HUES64 (cell line): ENCODE measurements at regions not wholly inside any gene's neighbourhood (a gene's known extent, or its start where the extent isn't known, plus 50 kb on each side); places are given as distances from the start of the nearest gene placed in this dataset.

Source experiments
- H3K27ac ChIP-seq: 2 replicates; pipeline ENCODE4 v1.7.0; 2013; ENCODE audit warnings: low read depth, low read length, inconsistent platforms
- H3K27me3 ChIP-seq: 2 replicates; pipeline ENCODE4 v1.6.1; 2013; ENCODE audit warnings: mild to moderate bottlenecking, low read length; ENCODE audit not compliant: insufficient read depth
- H3K36me3 ChIP-seq: 2 replicates; pipeline ENCODE4 v1.6.1; 2013; ENCODE audit warnings: mild to moderate bottlenecking, low read length; ENCODE audit not compliant: insufficient read depth
- H3K4me1 ChIP-seq: 2 replicates; pipeline ENCODE4 v1.6.1; 2013; ENCODE audit warnings: mild to moderate bottlenecking, low read length, moderate library complexity; ENCODE audit not compliant: insufficient read depth
- H3K4me3 ChIP-seq: 2 replicates; pipeline ENCODE4 v1.5.1; 2013; ENCODE audit warnings: mild to moderate bottlenecking, low read length, moderate library complexity
- H3K9ac ChIP-seq: 2 replicates; pipeline ENCODE4 v1.6.1; 2013; ENCODE audit warnings: mild to moderate bottlenecking, low read depth, low read length
- H3K9me3 ChIP-seq: 2 replicates; pipeline ENCODE4 v1.6.1; 2013; ENCODE audit warnings: low read depth, low read length; ENCODE audit not compliant: insufficient read depth
- WGBS: fragments of 150-250, 120-280 bp; methylation state at CpG from one replicate; pipeline ENCODE4 v1.1.7; 2013; ENCODE audit warnings: missing lambda C conversion rate; 5-methylcytosine and 5-hydroxymethylcytosine counted together

DNA sequence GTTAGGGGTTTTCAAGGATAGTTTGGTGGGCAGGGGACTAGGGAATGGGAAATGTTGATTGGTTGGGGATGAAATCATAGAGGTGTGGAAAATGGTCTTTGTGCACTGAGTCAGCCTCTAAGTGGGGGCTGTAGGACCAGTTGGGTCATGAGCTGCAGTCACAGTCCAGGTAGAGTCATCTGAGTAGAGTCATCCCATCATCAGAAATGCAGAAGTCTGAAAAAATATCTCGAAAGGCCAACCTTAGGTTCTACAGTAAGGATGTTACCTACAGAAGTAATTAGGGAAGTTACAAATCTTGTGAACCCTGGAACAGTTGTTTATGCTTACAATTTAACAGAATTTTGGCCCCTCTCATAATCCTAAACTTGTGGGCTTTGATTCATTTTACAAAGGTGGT lies 63.4 kb upstream of the AP1S2 start:
- no peaks in the 10 kb centered on the region for H3K27me3 ChIP-seq
- H3K4me1 ChIP-seq = no peaks in the 10 kb centered on the region
- H3K36me3 ChIP-seq = no peaks in the 10 kb centered on the region
- WGBS = 100% methylated on average over 1 of the region's 1 CpG
- no peak overlapping the region for H3K4me3 ChIP-seq
- H3K9ac ChIP-seq = no peak overlapping the region
- no peak overlapping the region for H3K27ac ChIP-seq
- H3K9me3 ChIP-seq = 0 out of 2 replicates have a peak, but pooled peaks cover 8% of the 10 kb centered on the region

DNA sequence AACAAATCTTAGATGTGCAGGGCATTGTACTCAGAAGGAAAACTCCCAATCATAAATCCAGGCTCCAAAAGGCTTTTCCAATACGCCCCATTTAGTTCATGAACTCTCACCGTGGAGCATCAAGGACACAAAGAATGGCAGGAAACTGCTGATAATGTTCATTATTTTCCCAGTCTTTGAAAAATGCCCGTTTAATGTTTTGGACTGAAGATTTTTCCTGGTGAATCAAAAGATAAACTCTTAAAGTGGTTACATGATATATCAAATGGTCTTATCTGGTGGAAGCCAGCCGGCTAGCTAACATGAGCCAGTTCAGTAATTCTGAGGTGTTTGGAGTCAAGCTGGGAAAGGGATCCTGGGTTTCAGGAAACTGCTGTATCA lies 62.1 kb upstream of the AP1S2 start:
- H3K4me1 ChIP-seq = no peaks in the 10 kb centered on the region
- H3K27me3 ChIP-seq = no peaks in the 10 kb centered on the region
- 0 out of 2 replicates have a peak, but pooled peaks cover 8% of the 10 kb centered on the region for H3K9me3 ChIP-seq
- H3K36me3 ChIP-seq = no peaks in the 10 kb centered on the region
- no peak overlapping the region for H3K9ac ChIP-seq
- 89% methylated on average over 4 of the region's 4 CpGs for WGBS
- H3K27ac ChIP-seq = no peak overlapping the region
- H3K4me3 ChIP-seq = no peak overlapping the region

DNA sequence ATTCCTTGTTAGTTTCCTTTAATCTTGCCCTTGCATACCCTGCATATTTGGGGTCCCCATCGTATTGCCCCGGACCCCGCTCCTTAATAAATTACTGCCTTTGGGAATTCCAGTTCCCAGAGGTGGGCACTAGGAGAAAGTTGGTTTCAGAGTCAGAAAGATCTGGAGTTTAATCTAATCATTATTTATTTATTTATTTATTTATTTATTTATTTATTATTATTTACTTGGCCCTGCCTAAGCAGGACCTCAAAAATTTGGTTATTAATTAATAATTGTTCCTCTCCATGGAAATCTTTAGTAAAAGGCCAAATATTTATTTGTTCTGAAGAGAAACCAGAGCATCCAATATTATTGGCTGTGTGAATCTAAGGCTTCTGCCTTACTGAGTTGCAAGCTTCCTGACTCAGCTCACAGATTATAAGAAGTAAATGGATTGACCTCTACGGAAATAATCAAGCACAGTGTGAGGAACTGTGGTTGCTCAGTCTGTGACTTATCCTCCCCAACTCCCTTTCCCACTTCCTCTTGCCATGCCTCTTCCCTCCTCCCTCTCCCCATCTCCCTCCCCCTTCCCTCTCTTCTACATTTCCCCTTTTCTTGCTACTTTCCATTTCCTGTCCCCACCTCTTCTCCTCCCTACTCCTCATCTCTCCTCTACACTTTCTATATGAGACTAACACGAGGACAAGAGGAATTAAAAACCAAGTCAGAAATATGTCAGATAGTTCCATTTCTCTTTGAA lies 61.5 kb upstream of the AP1S2 start:
- H3K4me1 ChIP-seq = no peaks in the 10 kb centered on the region
- 0 out of 2 replicates have a peak, but pooled peaks cover 8% of the 10 kb centered on the region for H3K9me3 ChIP-seq
- no peak overlapping the region for H3K9ac ChIP-seq
- H3K36me3 ChIP-seq = no peaks in the 10 kb centered on the region
- H3K4me3 ChIP-seq = no peak overlapping the region
- 77% methylated on average over 3 of the region's 5 CpGs for WGBS
- no peaks in the 10 kb centered on the region for H3K27me3 ChIP-seq
- no peak overlapping the region for H3K27ac ChIP-seq

GRCh38 chrX:15914486-15914885 lies 59.9 kb upstream of the AP1S2 start:
- H3K36me3 ChIP-seq = no peaks in the 10 kb centered on the region
- H3K4me1 ChIP-seq = peaks cover 5% of the 10 kb centered on the region; the same call in 1 of the 2 replicates
- no peak overlapping the region for H3K27ac ChIP-seq
- H3K27me3 ChIP-seq = no peaks in the 10 kb centered on the region
- H3K9ac ChIP-seq = no peak overlapping the region
- 93% methylated on average over 1 of the region's 1 CpG for WGBS
- H3K4me3 ChIP-seq = no peak overlapping the region
- 0 out of 2 replicates have a peak, but pooled peaks cover 8% of the 10 kb centered on the region for H3K9me3 ChIP-seq

DNA sequence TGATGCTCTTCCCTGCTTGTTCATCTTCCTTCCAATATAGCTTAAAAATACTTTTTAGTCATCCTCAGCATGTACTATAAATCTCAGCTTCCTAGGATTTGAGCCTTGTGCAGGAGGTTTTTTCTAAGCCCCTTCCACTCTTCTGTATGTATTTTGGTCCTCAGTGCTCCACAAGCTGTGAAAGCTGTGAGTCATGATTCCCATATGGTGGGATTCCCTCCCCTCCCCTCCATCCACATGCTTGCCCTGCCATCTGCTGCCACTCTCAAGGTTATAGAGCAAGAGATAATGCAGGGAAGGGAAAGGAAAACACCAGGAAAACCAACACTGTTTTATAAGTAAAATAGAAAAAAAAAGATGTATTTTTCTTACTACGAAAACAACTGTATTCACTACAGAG lies 58.5 kb upstream of the AP1S2 start:
- Histone ChIP-seq H3K9ac (no peak overlapping the region), H3K27me3 (no peaks in the 10 kb centered on the region), H3K36me3 (no peaks in the 10 kb centered on the region), H3K4me1 (peaks cover 18% of the 10 kb centered on the region), H3K9me3 (0 out of 2 replicates have a peak, but pooled peaks cover 5% of the 10 kb centered on the region), H3K27ac (no peak overlapping the region), H3K4me3 (no peak overlapping the region)
- WGBS = 92% methylated on average over 1 of the region's 1 CpG

DNA sequence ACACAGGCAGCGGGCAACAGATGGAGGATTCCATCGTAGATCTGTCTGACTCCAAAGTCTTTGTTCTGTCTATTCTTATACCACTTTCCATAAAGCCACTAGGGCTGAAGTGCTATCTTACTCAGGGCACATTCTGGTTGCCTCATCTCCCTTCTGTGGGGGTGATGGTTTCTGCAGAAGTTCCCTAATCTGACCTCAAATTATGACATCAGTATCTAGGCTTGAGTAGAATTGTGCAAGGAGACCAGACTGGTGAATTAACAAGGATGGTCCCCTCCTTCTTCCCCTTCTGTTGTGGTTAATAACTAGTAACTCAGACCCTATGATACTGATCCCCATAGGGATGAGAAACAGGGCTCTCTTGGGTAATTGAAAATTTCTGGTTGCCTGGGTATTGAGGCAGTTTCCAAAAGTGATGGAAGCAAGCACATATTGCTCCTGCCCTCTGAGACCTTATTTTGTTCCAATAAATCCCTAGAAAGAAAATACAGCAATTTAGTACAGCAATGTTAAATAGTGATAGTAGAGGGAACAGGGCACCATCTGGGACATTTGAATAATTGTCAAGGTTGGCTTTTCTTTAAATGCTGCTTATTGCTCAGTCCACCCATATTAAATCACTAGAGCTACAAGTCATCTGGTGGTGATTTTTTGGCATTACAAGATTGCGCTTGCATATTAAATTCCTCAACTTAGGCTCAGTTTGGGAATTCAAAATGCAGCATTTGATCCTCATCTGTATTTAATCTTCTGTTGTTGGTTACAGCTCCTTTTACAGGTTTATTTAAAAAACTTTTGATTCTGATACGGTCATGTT lies 57.3 kb upstream of the AP1S2 start:
- 97% methylated on average over 3 of the region's 4 CpGs for WGBS
- no peak overlapping the region; the same call in 1 of the 2 replicates for H3K27ac ChIP-seq
- H3K4me1 ChIP-seq = peaks cover 18% of the 10 kb centered on the region

GRCh38 chrX:15909605-15910004 lies 55.0 kb upstream of the AP1S2 start:
- Histone ChIP-seq H3K36me3 (no peaks in the 10 kb centered on the region), H3K4me1 (peaks cover 18% of the 10 kb centered on the region), H3K27ac (peak overlapping the region; percentile 97), H3K9me3 (no peaks in the 10 kb centered on the region), H3K4me3 (no peak overlapping the region), H3K27me3 (no peaks in the 10 kb centered on the region), H3K9ac (peak overlapping the region; percentile 53)
- 6% methylated on average over 3 of the region's 3 CpGs for WGBS

More for the DNA sequence above, 57.3 kb upstream of the AP1S2 start:
- H3K4me3 ChIP-seq = no peak overlapping the region
- no peaks in the 10 kb centered on the region for H3K9me3 ChIP-seq
- H3K9ac ChIP-seq = no peak overlapping the region
- H3K36me3 ChIP-seq = no peaks in the 10 kb centered on the region
- no peaks in the 10 kb centered on the region for H3K27me3 ChIP-seq

DNA sequence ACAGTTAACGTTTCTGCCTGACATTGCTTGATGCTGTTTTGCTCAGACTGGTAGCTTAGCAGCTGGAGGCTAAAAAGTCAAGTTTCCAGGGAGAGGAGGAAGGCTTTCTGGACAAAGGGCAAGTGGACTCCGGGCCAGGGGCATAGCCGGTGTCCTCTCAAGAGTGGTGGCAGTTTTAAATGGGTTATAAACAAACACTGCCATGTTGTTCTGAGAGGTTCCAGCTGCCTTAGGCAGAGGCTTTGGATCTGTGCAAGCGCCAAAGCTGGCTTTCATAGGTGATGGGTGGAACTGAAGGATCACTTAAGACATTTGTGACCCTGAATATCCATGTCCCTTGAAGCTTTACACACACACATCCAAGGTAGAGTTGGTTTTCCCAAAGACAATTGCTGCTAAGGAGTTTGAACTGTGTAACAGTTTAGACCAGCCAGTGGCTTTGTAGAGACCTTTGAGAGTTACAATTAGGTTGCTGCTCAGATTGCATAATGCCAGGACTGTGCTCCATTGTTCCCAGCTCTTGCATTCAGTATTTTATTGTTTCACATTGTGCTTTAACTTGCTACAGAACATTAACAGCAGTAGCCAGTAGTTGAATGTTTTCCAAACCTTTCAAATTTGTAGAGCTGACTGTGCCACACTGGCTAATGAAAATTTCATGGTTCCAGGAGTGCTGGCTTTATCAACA lies 54.1 kb upstream of the AP1S2 start:
- Histone ChIP-seq H3K9me3 (no peaks in the 10 kb centered on the region), H3K4me3 (no peak overlapping the region; the same call in 1 of the 2 replicates), H3K27me3 (no peaks in the 10 kb centered on the region), H3K27ac (peak overlapping the region; percentile 92), H3K36me3 (no peaks in the 10 kb centered on the region), H3K9ac (peak overlapping the region; percentile 35; the same call in 1 of the 2 replicates), H3K4me1 (peaks cover 18% of the 10 kb centered on the region)
- 68% methylated on average over 4 of the region's 4 CpGs for WGBS

GRCh38 chrX:15906041-15906943 lies 51.7 kb upstream of the AP1S2 start:
- Histone ChIP-seq H3K27ac (no peak overlapping the region), H3K4me1 (peaks cover 18% of the 10 kb centered on the region), H3K36me3 (no peaks in the 10 kb centered on the region), H3K9me3 (no peaks in the 10 kb centered on the region), H3K4me3 (no peak overlapping the region), H3K27me3 (no peaks in the 10 kb centered on the region), H3K9ac (no peak overlapping the region)
- WGBS = 85% methylated on average over 4 of the region's 5 CpGs
